Right renal pelvis (tissue), 4 donors: ENCODE measurements at regions not wholly inside any gene's neighbourhood (a gene's known extent, or its start where the extent isn't known, plus 50 kb on each side); places are given as distances from the start of the nearest gene placed in this dataset.

Source experiments
- DNase-seq, 4 donors: peaks; one replicate each; pipeline ENCODE4 v3.0.0-alpha.2; 2013; ENCODE audit warnings: low read depth in 4 of 4, low spot score in 3 of 4, missing footprints in 1 of 4

GRCh38 chr20:10800288-10800687 lies 126.5 kb upstream of the JAG1 start:
- DNase-seq = no peak

- no peak for DNase-seq
Observed at GRCh38 chr20:10802236-10802635, 128.4 kb upstream of the JAG1 start.

GRCh38 chr20:10805764-10806163 lies 132.0 kb upstream of the JAG1 start:
- no peak for DNase-seq

- DNase-seq = no peak
Observed at GRCh38 chr20:10806539-10806938, 132.7 kb upstream of the JAG1 start.

- no peak for DNase-seq
Observed at GRCh38 chr20:10807013-10807412, 133.2 kb upstream of the JAG1 start.

GRCh38 chr20:10812759-10813327 lies 139.0 kb upstream of the JAG1 start:
- DNase-seq = no peak

GRCh38 chr20:10823585-10823984 lies 149.8 kb upstream of the JAG1 start:
- no peak for DNase-seq

- no peak for DNase-seq
Observed at GRCh38 chr20:10824750-10825500, 151.1 kb upstream of the JAG1 start.

GRCh38 chr20:10826111-10826510 lies 152.3 kb upstream of the JAG1 start:
- DNase-seq = no peak

GRCh38 chr20:10828180-10828579 lies 154.4 kb upstream of the JAG1 start:
- DNase-seq = no peak

- no peak for DNase-seq
Observed at GRCh38 chr20:10832141-10832540, 158.3 kb upstream of the JAG1 start.

- DNase-seq = no peak
Observed at GRCh38 chr20:10837901-10838300, 164.1 kb upstream of the JAG1 start.

GRCh38 chr20:10842116-10842515 lies 168.3 kb upstream of the JAG1 start:
- no peak for DNase-seq

- no peak for DNase-seq
Observed at GRCh38 chr20:10843146-10843711, 169.4 kb upstream of the JAG1 start.

GRCh38 chr20:10846766-10847165 lies 173.0 kb upstream of the JAG1 start:
- DNase-seq = no peak

GRCh38 chr20:10848810-10849370 lies 175.1 kb upstream of the JAG1 start:
- no peak for DNase-seq

GRCh38 chr20:10853176-10853575 lies 179.4 kb upstream of the JAG1 start:
- DNase-seq = no peak

GRCh38 chr20:10853731-10854130 lies 179.9 kb upstream of the JAG1 start:
- no peak for DNase-seq

GRCh38 chr20:10854976-10855375 lies 181.2 kb upstream of the JAG1 start:
- DNase-seq = no peak

GRCh38 chr20:10855778-10856177 lies 182.0 kb upstream of the JAG1 start:
- DNase-seq = no peak

- no peak for DNase-seq
Observed at GRCh38 chr20:10856237-10857015, 182.6 kb upstream of the JAG1 start.
